Liver (tissue), 3 donors: ENCODE measurements at regions not wholly inside any gene's neighbourhood (a gene's known extent, or its start where the extent isn't known, plus 50 kb on each side); places are given as distances from the start of the nearest gene placed in this dataset.

Experiments used
- ATF3 ChIP-seq: IDR thresholded peaks from 2 replicates; pipeline ENCODE4 v1.6.1; 2016; ENCODE audit warnings: antibody characterized with exemption
- FOXA1 ChIP-seq: IDR thresholded peaks from 2 replicates; pipeline ENCODE4 v1.6.1; 2016; ENCODE audit warnings: antibody characterized with exemption
- GABPA ChIP-seq, 2 donors: IDR thresholded peaks in 1 of 2; conservative IDR thresholded peaks in 1 of 2; 2 replicates each; pipeline ENCODE4 v1.6.1; 2016; ENCODE audit warnings: antibody characterized with exemption in 2 of 2, mild to moderate bottlenecking in 1 of 2, moderate library complexity in 1 of 2
- HNF4A ChIP-seq, 2 donors: conservative IDR thresholded peaks; 2 replicates each; pipeline ENCODE4 v1.6.1; 2016; ENCODE audit warnings: antibody characterized with exemption in 2 of 2, mild to moderate bottlenecking in 2 of 2
- JUND ChIP-seq, 2 donors: IDR thresholded peaks; 2 replicates each; pipeline ENCODE4 v1.6.1; 2016; ENCODE audit warnings: antibody characterized with exemption in 2 of 2
- RAD21 ChIP-seq, 2 donors: IDR thresholded peaks; 2 replicates each; pipeline ENCODE4 v1.6.1; 2016; ENCODE audit warnings: antibody characterized with exemption in 2 of 2, mild to moderate bottlenecking in 2 of 2
- REST ChIP-seq: IDR thresholded peaks from 2 replicates; pipeline ENCODE4 v1.6.1; 2016; ENCODE audit warnings: antibody characterized with exemption, mild to moderate bottlenecking
- RXRA ChIP-seq, 2 donors: IDR thresholded peaks; 2 replicates each; pipeline ENCODE4 v1.6.1; 2017 to 2018; ENCODE audit warnings: antibody characterized with exemption in 2 of 2, mild to moderate bottlenecking in 1 of 2
- SP1 ChIP-seq: IDR thresholded peaks from 2 replicates; pipeline ENCODE4 v1.6.1; 2018; ENCODE audit warnings: antibody characterized with exemption, mild to moderate bottlenecking
- TAF1 ChIP-seq: conservative IDR thresholded peaks from 2 replicates; pipeline ENCODE4 v1.6.1; 2016; ENCODE audit warnings: antibody characterized with exemption, mild to moderate bottlenecking
- YY1 ChIP-seq: IDR thresholded peaks from 2 replicates; pipeline ENCODE4 v1.6.1; 2016; ENCODE audit warnings: antibody characterized with exemption, mild to moderate bottlenecking
- ZBTB33 ChIP-seq: IDR thresholded peaks from 2 replicates; pipeline ENCODE4 v1.6.1; 2016; ENCODE audit warnings: antibody characterized with exemption
- TF ChIP-seq, protein P1 (sequence below): IDR thresholded peaks from 2 replicates; pipeline ENCODE4 v1.6.1; 2016; ENCODE audit warnings: antibody characterized with exemption
- TF ChIP-seq, protein P2 (sequence below): fragments of 150-350 bp; IDR thresholded peaks from 2 replicates; pipeline ENCODE4 v1.5.1; 2017; ENCODE audit warnings: improper control_type of control experiment, low read depth, low read length; ENCODE audit not compliant: missing input control
- donor health status: healthy.
- donor health status: healthy.

- TF ChIP-seq, protein P1, sequence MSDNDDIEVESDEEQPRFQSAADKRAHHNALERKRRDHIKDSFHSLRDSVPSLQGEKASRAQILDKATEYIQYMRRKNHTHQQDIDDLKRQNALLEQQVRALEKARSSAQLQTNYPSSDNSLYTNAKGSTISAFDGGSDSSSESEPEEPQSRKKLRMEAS = no peak
- TF ChIP-seq REST = no peak
- TF ChIP-seq TAF1 = no peak
- TF ChIP-seq, protein P2, sequence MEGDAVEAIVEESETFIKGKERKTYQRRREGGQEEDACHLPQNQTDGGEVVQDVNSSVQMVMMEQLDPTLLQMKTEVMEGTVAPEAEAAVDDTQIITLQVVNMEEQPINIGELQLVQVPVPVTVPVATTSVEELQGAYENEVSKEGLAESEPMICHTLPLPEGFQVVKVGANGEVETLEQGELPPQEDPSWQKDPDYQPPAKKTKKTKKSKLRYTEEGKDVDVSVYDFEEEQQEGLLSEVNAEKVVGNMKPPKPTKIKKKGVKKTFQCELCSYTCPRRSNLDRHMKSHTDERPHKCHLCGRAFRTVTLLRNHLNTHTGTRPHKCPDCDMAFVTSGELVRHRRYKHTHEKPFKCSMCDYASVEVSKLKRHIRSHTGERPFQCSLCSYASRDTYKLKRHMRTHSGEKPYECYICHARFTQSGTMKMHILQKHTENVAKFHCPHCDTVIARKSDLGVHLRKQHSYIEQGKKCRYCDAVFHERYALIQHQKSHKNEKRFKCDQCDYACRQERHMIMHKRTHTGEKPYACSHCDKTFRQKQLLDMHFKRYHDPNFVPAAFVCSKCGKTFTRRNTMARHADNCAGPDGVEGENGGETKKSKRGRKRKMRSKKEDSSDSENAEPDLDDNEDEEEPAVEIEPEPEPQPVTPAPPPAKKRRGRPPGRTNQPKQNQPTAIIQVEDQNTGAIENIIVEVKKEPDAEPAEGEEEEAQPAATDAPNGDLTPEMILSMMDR = no peak
- TF ChIP-seq RAD21 (IDR thresholded peaks at IDR 0.05) = no peak
- TF ChIP-seq HNF4A (conservative IDR thresholded peaks at IDR 0.05) = no peak
- no peak for TF ChIP-seq JUND (IDR thresholded peaks at IDR 0.05)
- TF ChIP-seq SP1 = no peak
- TF ChIP-seq YY1 = no peak
- TF ChIP-seq GABPA (IDR thresholded peaks at IDR 0.05 in 1 of 2, conservative IDR thresholded peaks at IDR 0.05 in 1 of 2) = no peak
- TF ChIP-seq FOXA1 = no peak
- TF ChIP-seq RXRA (IDR thresholded peaks at IDR 0.05) = no peak
- no peak for TF ChIP-seq ZBTB33
- no peak for TF ChIP-seq ATF3
Measured at GRCh38 chr3:46112984-46113383, 85.7 kb upstream of the XCR1 start.
